ENCODE measurements at regions not wholly inside any gene's neighbourhood (a gene's known extent, or its start where the extent isn't known, plus 50 kb on each side); places are given as distances from the start of the nearest gene placed in this dataset.
"Not testable (repeated sequence)": the region's sequence is repeated elsewhere in the genome, so short reads cannot be mapped to it uniquely, and the experiment has no call there.

DNA sequence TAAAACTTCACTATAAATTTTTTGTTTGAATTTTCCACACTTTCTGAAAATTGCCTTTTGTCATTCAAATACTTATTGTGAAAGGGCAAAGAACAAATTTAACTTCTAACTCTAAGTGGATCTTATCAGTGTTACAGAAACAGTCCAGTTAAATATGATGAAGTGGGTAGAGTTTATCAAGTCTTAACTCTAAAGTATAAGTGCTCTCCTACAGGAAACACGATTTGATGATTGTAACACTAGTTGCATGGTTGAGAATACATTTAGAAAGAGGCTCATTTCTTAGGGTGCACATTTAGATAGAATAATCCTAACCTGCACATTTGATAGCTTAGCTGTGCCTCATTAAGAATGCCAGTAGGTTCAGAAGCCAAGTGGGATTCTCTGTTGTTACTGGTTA, 838.3 kb upstream of the ATXN7L3B start:
- DNase-seq (ENCODE audit: low spot score): no peak

DNA sequence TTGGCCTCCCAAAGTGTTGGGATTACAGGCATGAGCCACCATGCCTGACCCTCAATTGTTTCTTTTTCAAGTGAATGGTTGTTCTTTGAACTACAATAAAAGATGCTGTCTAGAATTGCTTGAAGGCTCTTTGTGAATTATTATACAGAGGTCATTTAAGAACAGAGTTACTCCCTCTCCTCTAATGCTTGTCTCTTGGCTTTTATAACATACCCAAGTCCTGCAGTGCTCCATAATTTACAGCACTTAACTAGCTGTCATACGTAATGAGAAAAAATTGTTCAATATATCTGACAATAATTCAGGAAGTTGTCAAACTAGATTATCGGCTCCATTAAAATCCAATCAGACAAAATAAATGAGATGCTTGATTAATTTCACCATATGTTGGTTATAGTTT, 823.0 kb upstream of the ATXN7L3B start:
- no peak for DNase-seq (ENCODE audit: low spot score)

DNA sequence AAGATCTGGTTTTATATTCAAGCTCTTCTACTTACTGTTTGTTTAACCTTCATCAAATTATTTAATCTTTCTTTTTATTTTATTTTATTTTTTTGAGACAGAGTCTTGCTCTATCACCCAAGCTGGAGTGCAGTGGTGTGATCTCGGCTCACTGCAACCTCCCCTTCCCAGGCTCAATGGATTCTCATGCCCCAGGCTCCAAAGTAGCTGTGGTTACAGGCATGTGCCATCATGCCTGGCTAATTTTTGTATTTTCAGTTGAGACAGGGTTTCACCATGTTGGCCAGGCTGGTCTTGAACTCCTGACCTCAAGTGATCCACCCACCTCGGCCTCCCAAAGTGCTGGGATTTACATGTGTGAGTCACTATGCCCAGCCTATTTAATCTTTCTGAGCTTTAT, 821.5 kb upstream of the ATXN7L3B start:
- not testable (repeated sequence) for DNase-seq (ENCODE audit: low spot score)

DNA sequence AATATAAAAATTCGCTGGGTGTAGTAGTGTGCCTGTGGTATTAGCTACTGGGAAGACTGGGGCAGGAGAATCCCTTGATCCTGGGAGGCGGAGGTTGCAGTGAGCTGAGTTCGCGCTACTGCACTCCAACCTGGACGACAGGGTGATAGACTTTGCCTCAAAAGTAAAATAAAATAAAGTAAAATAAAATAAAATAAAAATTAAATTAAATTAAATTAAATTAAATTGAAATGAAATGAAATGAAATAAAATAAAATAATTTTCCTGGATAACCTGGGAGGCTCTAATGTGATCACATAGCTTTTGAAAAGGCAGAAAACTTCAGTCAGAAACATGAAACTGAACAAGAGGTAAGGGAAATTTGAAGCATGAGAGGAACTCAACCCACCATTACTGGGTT, 818.4 kb upstream of the ATXN7L3B start:
- no peak for DNase-seq (ENCODE audit: low spot score)

DNA sequence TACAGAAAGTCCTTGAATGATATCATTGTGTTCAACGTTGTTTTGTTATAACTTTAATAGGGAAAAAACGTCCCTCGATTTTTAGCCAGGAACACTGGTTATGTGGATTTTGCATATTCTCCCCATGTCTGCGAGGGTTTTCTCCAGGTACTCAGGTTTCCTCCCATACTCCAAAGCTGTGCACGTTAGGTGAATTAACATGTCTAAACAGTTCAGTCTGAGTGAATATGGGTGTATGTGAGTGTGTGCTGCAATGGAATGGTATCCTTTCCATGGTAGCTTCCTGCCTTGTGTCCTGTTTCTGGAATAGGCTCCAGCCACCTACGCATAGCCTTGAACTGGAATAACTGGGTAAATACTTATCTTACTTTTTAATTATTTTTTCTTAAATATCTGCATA, 810.8 kb upstream of the ATXN7L3B start:
- DNase-seq (ENCODE audit: low spot score): no peak

DNA sequence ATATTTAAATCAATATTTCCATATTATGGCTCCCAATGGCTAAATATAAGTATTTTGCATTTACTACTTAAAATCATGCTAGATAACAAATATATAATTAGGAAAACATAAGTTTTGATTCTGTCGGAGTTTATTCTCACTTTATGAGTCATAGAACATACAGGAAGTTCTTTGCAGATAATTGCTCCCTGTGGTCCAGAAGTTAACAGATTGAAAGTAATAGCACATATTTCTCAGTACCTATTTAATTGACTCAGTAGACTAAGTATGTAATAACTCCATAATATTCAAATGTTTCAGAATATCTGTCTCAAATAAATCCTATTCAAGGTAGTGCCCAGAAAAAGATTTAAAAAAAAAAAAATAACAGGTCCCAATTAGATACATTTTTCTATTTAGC, 806.0 kb upstream of the ATXN7L3B start:
- no peak for DNase-seq (ENCODE audit: low spot score)

DNA sequence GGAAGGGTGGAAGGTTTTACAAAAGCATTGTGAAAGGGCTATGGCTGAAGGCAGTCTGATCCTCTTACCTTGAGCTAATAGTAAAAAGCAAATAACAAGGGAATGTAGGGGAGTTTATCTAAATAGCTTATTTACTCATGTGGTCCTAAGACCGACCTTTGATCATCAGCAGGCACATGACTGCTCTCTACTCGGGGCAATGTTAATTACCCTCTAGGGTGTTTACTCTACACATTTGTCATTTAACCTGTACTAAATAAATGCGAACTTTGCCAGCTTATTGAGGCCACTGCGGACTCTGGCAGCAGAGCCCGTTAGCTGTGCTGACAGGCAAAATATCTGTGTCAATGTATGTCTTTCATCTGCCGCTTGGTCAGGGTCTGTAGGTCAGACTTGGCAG, 768.3 kb upstream of the ATXN7L3B start:
- DNase-seq (ENCODE audit: low spot score): no peak

DNA sequence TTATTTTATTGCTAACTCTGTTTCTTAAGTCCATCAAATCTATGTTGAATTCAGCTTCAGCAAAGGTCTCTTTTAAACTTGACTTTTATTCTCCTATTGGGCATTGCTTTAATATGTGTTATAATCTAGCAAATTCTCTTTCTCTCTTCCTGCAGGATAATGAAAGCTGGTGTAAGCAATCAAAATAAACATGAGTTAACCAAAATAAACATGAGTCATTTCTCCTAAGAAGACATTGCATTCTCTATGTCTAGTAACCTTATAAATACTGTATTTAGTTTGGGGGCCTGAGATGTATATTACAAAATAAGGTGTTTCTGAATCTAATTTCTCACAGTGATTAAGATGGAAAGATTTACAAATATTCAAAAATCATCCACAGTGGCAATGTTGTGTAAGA, 739.1 kb upstream of the ATXN7L3B start:
- DNase-seq (ENCODE audit: low spot score): no peak

DNA sequence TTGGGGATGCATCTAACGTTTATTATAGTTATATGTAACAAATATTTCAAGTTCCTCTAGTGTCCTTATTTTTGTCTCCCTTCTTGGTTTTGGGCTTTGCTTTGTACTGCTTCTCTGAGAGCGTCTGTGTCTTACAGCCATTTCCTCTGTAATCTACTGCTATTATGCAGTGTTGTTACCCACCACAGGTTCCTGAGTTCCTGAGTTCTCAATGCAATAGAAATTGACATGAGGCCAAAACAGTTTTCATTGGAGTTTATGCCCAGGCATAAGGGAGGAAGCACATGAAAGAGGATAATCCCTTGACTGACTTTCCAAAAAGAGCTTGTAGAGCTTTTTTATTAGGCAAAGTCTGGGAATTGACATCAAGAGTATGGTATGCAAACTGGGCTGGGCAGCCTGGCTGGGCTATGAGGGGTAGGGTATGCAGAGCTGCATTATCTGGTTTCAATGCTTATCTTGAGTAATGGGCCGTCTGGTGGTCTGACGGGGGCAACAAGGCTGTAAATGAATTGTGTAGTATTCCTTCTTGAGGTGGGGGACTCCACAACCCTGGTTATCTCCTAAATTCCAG, 722.5 kb upstream of the ATXN7L3B start:
- DNase-seq (ENCODE audit: low spot score): no peak

DNA sequence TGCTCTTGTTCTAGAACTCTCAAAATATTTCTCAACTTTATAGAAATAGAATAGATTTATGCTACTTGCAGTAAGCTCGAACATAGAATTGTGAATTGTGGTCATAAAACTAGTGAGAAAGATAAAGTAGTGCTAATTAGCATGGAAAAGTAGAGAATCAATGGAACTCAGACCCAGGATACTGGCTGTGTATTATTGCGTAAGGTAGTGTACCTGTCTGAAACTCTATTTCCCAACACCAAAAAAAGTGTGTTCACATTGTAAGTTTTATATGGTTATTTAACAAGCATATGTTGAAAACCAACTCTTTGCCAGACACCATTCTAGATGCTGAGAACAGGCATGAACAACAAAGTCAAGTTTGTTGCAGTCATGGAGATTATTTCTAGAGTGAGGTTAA, 720.5 kb upstream of the ATXN7L3B start:
- DNase-seq (ENCODE audit: low spot score): no peak

DNA sequence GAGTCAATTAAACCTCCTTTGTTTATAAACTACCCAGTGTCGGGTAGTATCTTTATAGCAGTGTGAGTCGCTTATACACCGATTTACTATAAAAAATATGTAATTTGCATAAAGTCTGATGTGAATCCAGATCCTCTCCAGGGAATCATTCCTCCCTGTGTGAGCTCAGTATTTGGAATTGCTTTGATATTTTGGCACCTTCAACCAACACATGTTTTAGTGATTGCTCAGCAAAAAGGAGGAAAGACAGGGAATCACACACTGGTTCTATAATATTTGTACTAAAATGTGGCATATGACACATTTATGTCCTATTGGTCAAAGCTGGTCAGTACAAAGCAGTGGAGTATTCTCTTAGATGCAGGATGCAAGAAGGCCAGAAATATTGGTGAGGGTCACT, 703.9 kb upstream of the ATXN7L3B start:
- no peak for DNase-seq (ENCODE audit: low spot score)

DNA sequence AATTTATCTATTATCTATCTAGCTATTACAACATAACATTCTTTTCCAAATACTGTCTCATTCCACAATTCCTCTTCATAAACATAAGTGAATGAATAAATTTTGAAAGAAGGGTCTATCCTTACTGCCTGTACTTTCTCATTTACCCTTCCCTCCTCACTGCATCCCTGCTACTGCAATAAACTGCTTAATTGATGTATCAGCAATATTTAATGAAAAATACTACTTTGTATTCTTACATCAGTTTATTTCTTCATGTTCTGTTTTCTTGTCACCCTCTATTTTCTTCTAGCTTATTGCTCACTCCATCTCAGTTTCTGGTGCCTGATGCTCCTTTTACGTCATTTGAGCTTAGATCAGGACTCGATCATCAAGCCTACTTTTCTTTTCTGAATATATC, 695.7 kb upstream of the ATXN7L3B start:
- DNase-seq (ENCODE audit: low spot score): no peak

DNA sequence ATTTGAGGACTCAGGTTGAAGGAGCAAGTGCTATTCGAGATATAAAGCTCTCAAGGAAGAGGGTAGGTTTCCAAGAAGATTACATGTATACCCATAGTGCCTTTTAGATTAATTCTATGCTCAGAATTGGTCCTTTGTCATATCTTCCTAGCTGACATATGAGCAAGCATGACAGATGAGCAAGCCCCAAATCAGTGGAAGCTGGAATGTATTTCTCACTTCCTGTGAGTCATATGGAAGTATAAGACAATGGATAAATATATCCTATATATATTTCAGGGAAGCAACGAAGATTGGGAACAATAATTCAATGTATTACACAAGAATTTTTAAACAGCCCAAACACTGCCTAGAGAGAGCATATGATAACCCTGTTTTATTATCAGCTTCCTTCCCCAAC, 674.1 kb upstream of the ATXN7L3B start:
- peak; percentile 46 for DNase-seq (ENCODE audit: low spot score)

DNA sequence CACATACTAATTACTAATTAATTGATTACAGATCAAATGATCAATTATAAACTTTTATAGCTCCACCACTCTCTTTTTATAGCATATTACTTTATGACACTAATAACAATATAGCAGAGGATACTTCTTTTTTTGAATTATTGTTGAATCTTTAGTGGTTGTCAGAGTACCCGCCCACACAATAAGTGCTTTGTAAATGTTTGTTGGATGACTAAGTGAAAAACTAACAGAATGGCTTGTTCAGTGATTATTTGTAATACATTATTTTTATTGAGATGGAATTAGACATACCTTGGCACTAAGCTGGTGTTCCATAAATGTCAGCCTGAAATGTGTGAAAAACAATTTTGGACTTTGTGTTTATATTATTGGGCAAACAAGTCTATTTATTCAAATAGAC, 670.5 kb upstream of the ATXN7L3B start:
- peak; percentile 4 for DNase-seq (ENCODE audit: low spot score)

DNA sequence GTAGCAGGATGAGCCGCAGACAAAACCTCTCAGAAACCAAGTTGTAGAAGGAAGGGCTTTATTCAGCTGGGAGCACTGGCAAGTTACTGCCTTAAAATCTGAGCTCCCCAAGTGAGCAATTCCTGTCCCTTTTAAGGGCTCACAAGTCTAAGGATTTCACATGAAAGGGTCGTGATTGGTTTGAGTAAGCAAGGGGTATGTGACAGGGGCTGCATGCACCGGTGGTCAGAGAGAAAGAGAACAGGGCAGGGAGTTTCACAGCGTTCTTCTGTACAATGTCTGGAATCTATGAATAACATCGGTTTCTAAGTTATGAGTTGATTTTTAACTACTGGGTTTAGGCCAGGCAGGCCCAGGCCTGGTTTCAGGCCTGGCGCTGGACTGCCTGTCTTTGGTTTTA, 660.3 kb upstream of the ATXN7L3B start:
- DNase-seq (ENCODE audit: low spot score): not testable (repeated sequence)

DNA sequence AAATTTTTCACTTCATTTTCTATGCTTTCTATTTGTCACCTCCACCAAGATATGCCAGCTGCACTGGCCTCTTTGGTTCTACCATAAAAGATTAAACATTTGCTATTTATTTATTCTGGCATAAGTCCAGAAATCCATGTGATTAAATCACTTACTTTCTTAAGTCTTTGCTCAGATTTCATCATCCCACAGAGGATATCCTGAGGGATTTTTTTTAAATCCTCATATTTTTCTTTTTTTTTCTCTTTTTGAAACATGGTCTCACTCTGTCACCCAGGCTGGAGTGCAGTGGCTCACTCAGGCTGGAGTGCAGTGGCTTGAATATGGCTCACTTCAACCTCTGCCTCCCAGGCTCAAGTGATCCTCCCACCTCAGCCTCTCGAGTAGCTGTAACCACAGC, 645.4 kb upstream of the ATXN7L3B start:
- DNase-seq (ENCODE audit: low spot score): no peak

DNA sequence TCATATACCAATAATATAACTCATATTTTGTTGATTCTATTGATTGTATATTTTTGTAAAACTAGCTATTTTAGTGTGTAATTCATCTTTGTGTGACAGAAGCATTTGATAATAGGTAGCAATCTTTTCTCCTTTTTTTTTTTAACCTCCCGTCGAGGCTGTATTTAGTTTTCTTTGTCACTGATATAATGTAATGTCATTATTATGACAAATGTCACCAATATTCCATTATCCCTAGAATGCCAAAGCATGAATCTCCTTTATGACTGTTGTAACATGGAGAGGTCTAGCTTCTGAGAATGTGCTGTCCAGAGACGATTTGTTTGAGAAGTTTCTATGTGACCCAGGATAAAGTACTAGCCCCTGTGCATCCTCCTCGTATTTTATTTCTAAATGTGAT, 639.0 kb upstream of the ATXN7L3B start:
- no peak for DNase-seq (ENCODE audit: low spot score)

DNA sequence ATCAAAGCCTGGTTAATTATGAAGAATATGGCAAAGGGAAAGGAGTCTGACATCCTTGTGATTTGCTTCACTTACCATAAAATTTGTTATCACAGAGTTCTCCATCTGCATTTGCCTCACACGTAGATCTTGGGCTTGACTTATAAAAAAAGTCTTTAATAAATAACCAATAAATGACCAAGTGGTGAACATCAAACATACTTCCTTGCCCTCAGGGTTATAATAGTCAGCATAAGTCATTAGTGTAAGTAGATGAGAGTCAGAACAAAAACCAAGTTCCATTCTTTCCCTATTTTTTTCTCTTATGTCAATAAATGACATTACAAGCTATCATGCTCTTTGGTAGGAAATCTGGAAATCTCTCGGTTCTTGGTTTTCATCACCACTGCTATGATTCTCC, 635.4 kb upstream of the ATXN7L3B start:
- no peak for DNase-seq (ENCODE audit: low spot score)

DNA sequence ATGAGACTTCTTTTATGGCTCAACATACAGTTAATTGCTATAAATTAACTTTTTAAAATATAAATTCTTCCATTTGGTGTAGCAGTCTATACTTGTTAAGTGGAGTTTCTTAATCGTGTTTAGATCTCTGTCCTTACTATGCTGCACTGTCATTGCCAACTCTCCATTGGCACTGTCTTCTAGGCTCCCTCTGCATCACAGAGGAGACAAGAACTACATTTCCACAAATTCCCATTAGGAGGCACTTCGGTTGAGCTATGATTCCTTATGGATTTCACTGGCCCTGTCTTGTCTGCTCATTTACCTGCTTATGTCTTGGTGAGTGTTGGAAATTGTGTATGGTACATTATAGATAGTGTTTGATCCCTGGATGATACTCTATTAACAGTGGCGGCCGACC, 630.9 kb upstream of the ATXN7L3B start:
- no peak for DNase-seq (ENCODE audit: low spot score)

DNA sequence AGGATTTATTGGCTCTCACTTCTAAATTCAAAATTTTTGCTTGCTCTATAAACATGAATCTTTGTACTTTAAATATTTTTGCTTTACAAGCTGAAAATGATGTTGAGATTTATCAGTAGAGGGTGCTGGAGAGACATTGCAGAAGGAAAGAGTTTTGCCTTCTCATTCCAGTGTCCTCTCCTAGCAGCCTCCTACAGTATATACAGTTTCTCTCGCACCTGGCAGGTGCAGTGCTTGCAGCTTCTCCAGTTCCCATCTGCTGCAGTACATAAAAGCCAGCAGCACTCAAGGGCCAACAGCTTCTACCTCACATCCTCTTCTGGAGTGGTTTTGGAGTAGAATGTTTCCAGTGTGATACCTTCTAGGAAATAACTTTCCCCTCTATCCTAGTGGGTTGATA, 601.8 kb upstream of the ATXN7L3B start:
- peak; percentile 12 for DNase-seq (ENCODE audit: low spot score)

DNA sequence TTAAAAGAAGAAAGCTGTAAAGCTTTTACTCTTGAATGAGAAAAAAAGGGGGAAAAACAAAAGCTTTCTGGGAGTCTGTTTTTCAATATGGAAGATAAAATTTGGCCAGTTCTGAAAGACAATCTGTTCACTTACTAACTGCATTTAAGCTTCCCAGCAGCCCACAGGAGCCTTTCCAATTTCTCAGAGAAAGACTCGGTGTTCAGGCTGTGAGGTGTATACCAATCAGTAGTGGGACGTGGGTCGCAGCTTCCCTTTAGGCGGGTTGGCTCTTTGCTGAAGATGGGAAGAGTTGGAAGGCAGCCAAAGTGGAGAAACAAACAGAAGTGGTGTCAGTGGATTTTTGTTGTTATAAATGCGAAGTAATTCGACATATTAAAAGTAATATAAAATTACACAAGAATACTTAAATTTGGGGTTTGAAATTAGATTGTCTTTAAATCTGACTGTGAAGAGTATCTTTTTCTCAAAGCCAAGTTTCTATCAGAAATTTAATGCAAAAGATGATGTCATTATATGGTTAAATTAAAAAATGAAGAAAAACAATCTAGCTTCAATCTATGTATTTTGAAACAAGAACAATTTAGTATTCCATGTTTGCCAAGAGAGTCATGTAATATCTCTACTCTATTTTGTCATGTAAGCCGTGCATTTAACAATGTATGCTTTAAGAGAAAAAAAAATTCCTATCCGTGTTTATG, 590.2 kb upstream of the ATXN7L3B start:
- no peak for DNase-seq (ENCODE audit: low spot score)

DNA sequence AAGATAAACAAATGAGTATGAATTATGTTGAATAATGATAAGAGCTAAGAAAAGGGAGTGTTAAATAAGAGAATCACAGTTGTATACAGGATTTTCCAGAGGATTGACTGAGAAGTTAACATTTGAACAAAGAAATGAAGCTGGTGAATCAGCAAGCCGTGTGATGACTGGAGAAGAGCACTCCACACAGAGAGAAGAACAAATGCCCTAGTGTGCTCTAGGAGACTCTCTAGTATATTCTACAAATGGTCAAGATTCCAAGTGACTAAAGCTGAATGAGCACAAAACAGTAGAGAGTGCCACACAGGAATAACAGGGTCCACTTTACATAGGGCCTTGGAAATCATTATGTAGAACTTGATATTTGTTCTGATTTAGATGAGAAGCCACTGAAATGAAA, 587.1 kb upstream of the ATXN7L3B start:
- peak; percentile 79 for DNase-seq (ENCODE audit: low spot score)

DNA sequence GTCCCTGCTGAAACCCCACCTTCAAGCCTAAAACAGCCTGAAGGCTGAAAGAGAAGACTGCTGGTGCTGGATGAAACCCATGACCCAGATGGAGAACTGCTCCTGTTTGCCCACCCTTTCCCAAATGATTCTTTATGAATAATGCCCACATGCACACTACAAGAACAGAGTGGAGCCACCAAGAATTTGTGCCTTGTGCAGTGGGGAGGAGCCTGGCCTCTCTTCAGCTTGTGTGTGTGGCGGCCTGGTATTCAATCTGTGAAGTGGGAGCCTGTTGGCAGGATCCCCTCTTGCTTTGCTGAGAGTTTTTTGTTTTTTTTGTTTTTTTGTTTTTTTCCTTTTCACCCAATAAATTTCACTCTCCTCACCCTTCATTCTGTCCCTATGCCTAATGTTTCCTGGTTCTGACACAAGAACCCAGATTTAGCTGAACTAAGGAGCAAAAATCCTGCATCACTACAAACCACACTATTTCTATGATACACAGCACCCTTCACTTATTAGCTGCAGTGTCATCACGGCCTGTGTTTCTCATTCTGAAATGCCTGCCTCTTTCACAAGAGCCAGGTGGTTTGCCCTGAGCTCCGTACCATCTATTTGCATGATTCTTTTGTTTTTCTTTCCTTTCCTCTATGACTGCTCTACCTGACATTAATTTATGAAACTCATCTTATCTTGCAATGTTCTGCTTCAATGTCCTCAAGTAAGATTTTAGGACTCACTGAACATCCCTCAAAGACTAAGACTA, 585.5 kb upstream of the ATXN7L3B start:
- DNase-seq (ENCODE audit: low spot score): no peak

DNA sequence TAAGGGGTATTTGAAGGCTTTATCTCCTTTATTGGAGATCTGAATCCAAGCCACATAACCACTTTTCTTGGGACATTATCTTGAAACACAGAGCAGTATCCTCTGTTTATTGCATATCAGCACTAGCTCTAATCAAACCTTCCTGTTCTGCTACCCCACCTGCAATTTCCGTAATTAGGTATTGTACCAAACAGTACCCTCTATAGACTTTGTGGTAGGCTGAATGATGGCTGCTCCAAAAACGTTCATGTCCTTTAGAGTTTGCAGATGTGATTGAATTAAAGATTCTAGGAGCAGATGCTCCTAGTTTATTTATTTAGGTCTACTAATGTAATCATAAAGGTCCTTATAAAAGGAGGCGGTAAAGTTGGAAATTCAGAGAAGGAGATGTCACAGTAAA, 573.0 kb upstream of the ATXN7L3B start:
- no peak for DNase-seq (ENCODE audit: low spot score)

All from COLO829 (cell line).